Forelimb muscle (tissue), 1 donor: ENCODE measurements at regions not wholly inside any gene's neighbourhood (a gene's known extent, or its start where the extent isn't known, plus 50 kb on each side); places are given as distances from the start of the nearest gene placed in this dataset.

ENCODE experiments used
- DNase-seq: peaks from one replicate; pipeline ENCODE4 v3.0.0-alpha.2; 2013; ENCODE audit warnings: low read depth

DNA sequence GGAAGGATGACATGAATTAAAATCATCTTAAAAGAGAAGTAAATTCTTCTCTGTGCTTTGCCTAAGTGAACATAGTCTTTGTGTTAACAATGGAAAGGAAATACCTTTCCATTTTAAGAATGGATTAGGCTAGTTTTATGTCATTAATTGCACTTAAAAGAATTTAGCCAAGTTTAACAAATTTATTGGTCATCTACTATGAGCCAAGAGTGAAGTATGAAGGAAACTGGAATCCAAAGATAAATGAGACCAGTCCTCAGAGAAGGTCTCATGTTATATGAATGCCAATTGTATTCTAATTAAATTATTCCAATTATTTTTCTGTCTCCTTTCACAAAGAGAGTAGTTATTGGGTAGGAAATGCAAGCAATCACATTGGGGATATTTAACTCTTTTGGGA is 741.3 kb upstream of the SOX9 start:
- no peak for DNase-seq

DNA sequence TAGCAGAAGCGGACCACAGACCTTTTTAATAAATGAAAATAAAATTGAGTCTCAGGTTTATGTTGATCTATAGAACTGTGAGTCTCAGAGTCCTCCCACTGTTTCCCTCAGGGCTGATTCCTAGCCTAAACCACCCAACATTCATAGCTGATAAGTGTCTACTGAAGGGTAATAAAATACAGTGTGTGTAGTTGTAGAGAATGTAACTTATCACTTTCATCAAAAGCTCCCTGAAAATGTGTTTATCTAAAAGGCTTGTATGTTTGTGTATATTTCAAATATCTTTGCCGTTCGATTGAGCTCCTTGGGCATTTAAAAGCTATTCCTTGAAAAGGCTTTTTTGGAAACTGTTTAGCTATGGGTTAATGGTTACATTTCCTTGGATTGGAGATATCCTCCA is 740.3 kb upstream of the SOX9 start:
- DNase-seq, result no peak

DNA sequence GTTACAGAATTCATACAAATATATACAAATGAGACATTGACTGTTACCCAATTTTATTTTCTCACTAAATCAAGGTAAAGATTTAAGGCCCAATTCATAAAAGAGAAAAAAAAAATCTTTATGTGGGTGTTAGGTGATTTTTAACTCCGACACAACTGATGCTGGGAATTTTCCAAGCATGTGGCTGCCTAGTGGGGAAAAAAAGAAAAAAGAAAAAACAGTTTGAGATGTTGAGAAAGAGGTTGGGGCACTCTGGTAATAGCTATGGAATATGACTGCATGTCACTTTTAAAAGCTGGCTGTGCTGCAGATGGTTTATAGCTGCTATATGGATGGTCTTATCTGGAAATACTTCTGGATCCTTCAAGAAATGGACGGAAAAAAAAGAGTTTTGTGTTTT is 739.9 kb upstream of the SOX9 start:
- no peak for DNase-seq

DNA sequence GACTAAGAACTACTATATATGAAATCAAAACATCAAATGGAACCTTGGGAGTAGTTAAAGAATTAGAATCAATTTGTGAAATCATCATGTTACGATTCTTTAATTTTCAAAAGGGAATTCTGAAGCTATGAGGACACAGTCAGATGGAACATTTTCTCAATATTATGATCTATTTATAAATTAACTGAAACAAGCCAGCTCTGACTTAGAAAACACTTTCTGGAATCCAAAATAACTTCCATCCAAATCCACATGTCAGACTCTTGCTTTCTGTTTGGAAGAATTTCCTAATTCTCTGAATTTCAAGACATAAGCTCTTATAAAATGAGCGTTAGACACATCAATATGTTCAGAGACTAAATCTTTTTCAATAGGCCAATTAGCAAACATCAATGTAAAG is 737.7 kb upstream of the SOX9 start:
- DNase-seq, result peak; percentile 45

DNA sequence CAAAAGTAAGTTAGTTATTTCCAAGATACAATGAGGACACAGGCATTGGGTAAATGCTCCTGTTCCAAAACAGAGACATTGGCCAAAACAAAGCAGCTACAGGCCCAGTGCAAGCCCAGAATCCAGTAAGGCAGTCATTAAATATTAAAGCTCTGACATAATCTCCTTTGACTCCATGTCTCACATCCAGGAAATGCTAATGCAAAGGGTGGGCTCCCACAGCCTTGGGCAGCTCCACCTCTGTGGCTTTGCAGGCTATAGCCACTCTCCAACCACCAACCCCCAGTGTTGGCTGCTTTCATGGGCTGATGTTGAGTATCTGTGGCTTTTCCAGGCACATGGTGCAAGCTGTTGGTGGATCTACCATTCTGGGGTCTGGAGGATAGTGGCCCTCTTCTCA is 733.4 kb upstream of the SOX9 start:
- no peak for DNase-seq

DNA sequence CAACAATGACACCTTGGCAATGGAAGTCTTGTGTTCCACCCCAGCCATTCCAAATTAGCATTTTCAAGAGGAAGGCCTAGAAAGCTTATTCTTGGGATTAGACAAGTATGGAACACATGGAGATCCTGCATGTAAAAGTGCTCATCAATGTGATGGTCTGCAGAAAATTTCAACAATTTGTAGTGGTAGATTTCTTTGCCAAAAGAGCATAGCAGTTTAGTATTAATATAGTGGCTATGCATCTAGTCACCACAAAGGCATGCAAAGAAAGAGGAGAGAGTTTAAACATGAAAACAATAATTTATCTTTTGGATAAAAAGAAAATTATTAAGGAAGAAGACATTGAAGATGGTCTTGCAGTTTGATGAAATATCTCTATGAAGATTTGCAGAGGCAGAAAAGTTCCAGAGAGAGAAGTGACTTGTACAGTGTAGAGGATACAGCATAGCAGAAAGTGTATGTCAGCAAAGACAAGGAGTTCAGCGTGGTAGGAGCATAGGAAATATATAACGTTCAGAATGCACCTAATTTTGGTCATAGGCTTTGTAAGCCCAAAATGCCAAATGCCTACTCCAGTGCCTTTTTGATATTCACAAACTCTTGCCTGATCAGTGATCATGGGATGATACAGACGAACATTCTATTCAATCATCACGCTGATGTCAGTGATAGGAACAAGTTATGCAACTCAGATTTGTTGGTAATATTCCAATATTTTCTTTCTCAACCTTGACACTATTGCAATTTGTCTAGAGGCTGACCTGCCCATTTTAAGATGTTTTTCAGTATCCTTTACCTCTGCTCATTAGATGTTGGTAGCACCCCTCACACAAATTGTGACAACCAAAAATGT is 727.9 kb upstream of the SOX9 start:
- DNase-seq, result no peak

DNA sequence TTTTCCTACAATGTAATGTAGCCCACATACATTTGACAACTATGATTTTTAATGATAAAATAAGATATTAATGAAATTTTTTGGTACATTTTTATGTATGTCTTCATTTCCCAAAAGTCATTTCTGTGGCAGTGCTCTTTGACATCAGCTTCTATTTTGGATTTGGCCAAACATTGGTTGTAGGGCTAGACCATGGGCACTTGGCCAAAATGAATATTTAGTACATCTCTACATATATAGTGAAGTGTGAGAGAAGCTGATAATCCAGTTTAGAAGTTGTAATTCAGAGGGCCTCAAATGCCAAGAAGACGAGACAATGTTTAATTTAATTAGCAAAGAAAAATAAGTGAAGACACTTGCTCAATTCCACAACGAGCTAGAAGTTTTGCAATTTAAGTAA is 724.9 kb upstream of the SOX9 start:
- no peak for DNase-seq

DNA sequence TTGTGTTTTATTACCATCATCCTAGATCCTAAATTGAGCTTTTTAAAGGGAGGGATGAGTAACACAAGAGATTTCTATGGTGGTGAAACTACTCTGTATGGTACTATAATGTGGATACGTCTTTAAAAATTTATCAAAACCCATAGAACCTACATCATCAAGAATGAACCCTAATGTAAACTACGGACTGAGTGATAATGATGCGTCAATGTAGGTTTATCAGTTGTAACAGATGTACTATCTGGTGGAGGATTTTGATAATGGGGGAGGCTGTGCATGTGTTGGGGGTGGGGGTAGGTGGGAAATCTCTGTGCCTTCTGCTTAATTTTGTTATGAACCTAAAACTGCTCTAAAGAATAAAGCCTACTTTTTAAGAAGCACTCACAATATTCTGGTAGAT is 724.1 kb upstream of the SOX9 start:
- DNase-seq, result no peak

DNA sequence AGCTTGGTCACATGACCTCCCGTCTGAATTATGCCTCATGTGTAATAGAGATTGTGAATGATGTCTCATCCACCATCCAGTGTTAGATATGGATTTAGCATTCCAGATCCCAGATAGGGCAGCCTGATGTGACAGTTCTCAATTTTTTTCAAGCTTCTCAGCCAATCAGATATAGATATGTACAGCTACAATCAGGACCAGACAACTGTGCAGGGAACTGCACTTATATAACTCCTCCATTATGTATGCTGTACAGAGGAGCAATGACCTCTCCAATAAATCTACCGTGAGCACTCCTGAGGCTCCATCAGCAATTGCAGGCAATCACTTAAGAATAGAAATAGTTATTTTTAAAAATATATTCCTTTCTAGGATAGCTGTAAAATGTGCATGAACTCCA is 722.8 kb upstream of the SOX9 start:
- no peak for DNase-seq

DNA sequence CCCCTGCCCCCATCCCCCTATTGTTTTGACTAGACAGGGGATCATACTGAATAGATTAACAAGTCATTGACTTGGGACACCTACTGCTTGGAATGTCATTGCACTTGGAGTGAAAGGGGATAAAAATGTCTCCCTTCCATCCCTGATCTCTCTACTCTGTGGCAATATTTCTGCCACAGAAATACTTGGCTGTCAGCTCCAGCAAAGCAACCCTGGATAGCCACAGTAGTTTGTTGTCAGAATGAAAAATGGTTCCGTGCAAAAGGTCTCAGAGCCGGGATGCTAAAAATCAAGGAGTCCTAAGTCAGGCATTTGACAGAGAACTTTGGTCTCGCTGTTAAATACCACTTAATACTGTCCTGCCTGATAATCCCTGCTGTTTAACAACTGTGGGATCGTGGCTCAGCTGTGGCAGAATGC is 722.0 kb upstream of the SOX9 start:
- DNase-seq, result no peak

DNA sequence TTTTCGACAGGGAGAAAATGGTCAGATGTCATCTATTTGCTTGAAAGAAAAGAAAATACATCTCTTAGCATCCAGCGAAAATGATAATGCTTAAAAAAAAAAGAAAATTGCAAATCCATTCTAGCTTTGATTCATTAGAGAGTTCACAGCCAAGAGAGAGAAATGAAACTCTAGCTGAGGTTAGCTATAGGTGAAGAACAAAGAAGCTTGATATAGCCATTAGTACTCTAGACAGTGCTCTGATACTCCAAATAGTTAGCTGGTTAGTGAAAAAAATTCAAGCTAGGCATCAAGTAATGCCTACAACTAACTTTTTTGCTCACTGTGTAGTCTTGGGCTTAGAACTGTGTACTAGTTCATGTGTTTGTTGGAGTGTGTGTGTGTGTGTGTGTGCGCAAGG is 721.6 kb upstream of the SOX9 start:
- DNase-seq, result no peak

DNA sequence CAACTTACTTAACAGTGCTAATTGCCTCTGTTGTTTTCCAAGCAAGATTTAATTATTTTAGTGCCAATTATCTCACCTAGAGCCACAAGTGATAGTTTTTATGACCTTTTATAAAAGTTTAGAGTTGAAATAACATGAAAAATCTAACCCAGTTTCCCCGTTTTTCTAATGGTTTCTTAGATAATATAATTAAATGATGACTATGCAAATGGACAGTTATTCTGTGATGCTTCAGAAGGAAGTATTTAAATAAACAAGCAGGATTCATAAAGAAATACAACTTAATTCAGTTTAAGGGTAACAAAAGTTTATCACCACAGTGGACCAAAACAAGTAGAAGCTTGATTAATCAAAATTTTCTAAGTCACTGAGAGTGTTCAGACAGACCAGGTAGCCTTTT is 721.2 kb upstream of the SOX9 start:
- DNase-seq, result no peak

DNA sequence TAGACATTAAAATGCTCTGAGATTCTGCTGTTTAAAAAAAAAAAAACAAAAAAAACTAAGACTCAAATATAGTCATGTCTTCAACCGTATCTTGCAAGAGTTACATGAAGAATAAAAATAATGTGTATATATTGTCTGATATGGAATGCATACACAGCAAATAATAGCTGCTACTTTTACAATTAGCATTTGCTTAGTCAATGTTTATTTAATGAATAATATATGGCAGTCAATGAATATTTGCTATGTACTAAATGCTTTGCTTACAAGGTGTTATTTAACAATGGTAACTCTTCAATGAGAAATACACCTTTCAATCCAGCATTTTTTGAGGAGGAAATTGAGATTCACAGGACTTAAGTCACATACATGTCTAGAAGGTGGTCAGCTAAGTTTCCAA is 718.8 kb upstream of the SOX9 start:
- DNase-seq, result no peak

DNA sequence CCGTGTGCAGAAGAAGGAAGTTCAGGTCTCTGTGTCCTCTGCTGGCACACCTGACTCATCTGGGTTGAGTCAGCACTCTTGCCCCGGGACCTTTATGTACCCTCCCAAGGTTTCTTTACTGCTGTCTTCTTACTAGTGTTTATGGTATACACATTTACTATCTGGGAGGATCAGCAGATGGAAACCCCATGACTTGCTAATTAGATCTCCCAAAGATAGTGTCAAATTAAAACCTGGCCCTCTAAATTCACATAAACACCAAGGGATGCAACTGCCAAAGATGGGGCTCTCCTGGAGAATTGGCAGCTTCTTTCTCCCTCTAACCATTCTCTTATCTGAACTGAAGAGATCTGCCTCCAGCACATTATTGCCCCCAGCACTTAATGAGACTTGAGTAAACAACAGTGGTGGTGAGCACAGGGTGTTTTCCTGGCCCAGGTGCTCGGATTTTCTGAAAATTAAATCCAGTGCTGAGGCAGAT is 718.1 kb upstream of the SOX9 start:
- DNase-seq, result no peak

DNA sequence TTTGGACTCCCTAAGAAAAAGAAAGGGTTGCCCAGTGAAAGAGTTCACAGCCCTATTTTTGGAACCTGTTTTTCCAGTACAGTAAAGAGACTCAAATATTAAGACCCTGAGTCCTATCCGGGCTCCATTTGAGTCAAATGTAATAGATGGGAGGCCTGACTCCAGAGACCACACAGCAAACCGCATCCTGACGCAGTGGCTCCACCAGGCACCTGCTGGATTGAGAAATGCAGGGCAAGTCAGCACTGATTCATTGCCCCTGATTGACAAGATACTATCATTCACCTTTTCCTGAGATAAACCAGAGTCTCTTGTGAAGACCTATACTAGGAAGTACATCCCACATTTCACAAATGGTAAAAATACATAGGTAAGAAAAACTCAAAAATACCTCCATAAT is 715.7 kb upstream of the SOX9 start:
- DNase-seq, result no peak

DNA sequence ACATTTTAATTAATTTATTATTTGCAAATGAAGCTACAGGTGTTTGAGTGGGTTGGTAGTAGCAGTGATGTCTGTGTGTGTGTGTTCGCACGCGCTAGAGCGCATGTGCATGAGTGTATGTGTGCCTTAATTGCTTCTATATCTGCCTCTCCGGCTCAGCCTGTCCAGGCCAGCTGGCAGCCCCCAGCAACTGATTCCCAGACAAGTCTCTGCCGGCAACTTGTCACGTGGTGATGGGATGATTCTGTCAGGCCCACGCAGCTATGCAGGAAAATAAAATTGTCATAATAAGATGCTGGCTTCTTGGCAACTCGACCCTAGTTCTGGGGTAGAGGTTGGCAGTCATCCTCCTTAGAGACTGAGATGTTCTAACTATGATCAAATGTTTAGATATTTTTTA is 712.8 kb upstream of the SOX9 start:
- DNase-seq, result no peak

DNA sequence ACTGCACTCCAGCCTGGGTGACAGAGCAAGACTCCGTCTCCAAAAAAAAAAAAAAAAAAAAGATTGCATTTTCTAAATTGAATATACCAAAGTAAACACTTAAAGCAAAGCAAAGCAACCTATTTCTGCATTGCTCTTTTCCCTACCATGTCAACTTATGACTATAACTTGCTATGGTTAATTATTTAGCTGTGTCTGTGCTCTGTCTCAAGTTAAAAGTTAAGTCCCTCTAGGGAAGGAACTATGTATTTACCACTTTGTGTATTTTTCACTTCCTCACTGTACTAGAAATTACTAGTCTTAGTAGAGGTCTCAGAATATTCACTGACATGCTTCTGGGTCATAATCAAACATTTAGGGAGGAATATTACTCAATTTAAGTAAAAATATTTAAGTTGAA is 711.7 kb upstream of the SOX9 start:
- DNase-seq, result no peak

DNA sequence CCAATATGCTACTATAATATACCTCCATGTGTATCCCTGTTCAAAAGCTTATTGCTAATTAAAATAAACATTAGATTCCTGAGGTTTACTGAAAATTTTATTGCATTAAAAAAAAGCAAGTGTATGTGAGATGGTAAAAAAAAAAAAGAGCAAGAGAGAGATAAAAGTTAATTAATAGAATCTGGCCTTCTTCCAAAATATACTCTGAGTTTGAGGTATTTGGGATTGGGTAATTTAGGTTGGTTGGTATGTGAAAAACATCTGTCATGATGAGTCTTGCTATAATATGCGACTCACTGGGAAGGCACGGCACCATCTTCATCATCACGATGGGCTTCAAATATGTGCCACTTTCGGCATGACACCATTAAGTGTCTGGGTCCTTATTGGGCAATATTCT is 711.1 kb upstream of the SOX9 start:
- DNase-seq, result no peak

DNA sequence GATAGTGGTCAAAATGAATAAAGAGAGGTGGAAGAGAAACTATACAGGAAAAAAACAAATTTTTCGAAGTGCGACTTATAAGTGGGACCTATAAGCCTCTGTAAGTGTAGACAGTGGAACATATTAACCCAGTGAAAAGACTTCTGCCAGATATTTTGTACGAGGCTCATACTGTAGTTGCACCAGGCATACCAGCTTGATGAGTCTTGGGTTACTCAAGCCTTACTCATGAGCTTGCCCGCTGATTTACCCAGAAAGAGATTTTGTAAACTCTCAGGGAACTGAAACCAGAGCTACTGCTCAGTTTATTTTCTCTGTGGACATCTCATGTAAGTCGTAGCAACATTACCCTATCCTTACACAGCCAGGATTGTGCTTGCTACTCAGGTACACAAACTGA is 708.0 kb upstream of the SOX9 start:
- DNase-seq, result no peak

DNA sequence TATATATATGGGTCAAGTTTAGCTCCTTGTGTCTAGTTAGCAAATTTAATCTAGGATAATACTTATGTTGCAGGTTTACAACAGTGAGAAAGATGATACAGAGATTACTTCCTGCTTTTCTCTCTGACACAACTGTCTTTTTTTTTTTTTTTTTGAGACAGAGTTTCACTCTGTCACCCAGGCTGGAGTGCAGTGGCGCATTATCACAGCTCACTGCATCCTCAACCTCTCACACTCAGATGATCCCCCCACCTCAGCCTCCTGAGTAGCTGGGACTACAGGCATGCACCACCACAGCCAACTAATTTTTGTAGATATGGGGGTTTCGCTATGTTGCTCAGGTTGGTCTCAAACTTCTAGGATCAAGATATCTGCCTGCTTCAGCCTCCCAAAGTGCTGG is 706.9 kb upstream of the SOX9 start:
- DNase-seq, result no peak

DNA sequence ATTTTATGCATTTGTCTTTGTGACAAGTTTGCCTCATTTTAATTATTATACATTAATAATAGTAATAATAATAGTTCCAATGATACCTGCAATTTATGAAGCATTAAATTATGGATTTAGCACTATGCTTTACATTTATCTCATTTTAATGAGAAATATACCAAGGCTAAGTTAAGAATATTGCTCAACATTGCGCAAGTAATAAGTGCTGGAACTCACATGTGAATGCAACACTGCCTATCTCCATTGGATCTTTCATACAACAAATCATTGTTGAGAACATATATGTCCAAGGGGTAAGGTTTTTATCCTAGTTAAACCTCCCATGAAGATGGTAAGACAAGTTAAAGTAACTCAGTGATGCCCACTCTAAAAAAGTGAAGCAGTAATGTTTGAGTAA is 703.7 kb upstream of the SOX9 start:
- DNase-seq, result no peak

DNA sequence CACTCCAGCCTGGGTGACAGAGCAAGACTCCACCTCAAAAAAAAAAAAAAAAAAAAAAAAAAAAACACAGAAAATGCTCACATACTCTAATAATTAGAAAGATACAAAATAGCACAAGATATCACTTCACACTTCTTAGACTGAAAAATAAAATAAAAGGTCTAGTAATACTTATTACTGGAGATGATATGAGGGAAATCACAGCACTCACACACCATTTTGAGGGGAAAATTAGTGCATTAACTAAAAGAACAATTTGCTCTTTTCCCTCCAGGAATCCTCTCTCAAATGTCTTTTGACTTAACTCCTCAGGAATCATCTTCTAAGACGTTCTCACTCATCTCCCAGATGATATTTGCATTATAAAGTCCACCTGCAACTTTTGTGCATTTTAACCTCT is 697.9 kb upstream of the SOX9 start:
- no peak for DNase-seq

DNA sequence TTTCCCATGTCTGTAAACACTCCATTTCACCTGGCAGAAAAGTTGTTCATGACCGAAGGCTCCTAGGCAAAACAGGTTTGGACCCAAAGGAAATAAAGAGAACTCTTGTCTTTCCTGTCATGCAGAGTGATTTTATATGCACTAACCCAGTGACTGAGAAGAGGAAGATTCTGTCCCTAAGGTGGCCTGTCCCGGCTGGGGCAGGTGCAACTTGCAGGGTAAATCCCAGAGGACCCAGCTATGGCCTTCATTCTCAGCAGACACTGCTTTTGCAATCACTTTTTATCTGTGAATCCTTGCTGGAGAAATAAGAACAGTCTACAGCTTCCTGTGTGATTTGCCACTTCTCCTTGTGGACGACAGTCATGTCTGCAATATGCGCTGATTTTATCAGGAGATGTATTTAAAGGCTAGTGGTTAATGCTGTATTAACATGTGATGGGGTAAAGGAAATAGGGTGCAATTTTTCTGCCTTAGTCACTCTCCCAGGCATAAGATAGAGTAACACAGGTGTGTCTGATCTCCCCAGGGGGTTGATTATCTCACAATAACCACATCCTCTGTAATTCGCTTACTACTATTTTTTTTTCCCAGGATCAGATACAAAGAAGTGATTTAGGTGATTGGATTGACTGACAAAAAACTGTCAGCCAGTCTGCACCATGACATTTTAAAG is 696.8 kb upstream of the SOX9 start:
- DNase-seq, result no peak

DNA sequence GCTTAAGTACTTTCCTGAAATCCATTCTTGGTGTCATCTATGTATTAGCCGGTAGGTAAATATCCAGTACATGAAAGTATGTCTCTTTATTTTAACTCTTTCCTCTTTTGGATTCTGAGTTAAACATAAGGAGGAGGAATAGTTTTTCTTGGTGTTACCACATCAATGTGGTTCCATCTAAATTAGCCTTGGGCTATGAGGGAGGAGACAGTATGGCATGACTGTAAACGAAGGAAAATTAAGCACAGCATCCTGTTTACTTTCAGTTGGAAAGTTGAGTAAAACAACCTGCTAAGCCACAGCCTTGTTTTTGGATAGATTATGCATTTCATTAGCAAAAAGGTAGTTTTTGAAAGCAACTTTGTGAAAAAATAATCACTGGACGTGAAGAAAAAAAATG is 693.0 kb upstream of the SOX9 start:
- no peak for DNase-seq
